ENCODE measurements at regions not wholly inside any gene's neighbourhood (a gene's known extent, or its start where the extent isn't known, plus 50 kb on each side); places are given as distances from the start of the nearest gene placed in this dataset.
"Not testable (repeated sequence)": the region's sequence is repeated elsewhere in the genome, so short reads cannot be mapped to it uniquely, and the experiment has no call there.

DNA sequence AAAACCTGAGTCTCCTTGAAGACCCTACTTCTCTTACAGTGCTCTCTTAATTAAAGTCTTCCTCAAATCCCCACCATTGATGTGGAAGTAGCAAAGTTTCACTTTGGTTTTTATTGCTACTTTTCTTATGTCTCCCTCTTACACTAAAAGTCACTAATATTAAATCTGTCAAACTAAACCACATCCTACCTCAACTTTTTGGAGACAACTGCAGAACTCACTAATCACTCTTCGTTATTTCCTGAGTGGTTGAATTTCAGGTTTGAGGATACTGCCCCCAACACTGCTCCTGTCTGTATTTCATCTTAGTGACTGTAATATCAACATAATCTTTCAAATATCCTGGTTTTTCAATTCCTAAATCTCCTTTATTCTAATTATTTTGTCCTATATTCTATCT, 213.0 kb upstream of the PDE3A start:
- Mint-ChIP-seq H3K4me1 (no peaks in the 10 kb centered on the region), H3K27me3 (no peaks in the 10 kb centered on the region), H3K36me3 (ENCODE audit: low read depth) (no peaks in the 10 kb centered on the region), H3K4me3 (no peak overlapping the region), H3K27ac (no peak overlapping the region), H3K9me3 (no peaks in the 10 kb centered on the region)
- intact Hi-C loops (cut with micrococcal nuclease), result no loop called here
- DNase-seq, result no peak

DNA sequence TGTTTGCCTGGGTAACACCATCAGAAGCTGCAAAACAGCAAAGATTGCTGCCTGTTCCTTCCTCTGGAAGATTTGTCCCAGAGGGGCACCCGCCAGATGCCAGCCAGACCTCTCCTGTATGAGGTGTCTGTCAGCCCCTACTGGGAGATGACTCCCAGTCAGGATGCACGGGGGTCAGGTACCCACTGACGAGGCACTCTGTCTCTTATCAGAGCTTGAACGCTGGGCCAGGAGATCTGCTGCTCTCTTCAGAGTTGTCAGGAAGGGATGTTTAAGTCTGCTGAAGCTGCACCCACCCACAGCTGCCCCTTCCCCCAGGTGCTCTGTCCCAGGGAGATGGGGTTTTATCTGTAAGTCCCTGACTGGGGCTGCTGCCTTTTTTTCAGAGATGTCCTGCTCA, 207.4 kb upstream of the PDE3A start:
- H3K4me1 Mint-ChIP-seq; H3K27ac Mint-ChIP-seq; H3K4me3 Mint-ChIP-seq; H3K36me3 Mint-ChIP-seq (ENCODE audit: low read depth); H3K27me3 Mint-ChIP-seq; DNase-seq; H3K9me3 Mint-ChIP-seq; intact Hi-C loops (cut with micrococcal nuclease): not testable (repeated sequence)

DNA sequence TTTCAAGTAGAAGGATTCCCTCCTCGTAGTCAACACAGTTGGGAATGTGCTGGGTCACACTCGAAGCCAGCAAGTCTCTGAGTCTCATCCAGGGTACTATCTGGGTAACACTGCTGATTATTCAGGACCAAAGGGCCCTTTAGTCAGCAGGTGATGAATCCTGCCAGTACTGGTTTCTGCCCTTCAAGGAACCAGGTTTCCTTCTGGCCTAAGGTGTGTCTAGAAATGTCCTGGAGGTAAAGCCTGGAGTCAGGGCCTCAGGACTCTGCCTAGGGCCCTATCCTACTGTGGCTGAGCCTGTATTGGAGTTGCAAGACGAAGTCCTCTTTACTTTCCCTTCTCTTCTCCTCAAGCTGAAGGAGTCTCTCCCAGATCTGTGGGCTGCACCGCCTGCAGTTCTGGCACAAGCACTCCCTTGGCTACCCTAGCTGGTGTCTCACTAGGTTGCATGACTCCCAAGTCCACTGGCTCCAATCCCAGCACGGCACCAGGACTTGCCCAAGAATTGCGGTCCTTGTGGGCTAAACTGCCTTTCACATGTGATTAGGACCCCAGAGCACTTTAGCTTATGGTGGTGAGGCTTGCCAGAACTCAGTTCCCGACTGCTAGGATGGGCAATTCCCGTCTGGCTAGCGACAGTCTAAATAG, 193.7 kb upstream of the PDE3A start:
- no peaks in the 10 kb centered on the region for H3K27me3 Mint-ChIP-seq
- intact Hi-C loops (cut with micrococcal nuclease), result no loop called here
- H3K9me3 Mint-ChIP-seq, result peaks cover 3% of the 10 kb centered on the region
- no peaks in the 10 kb centered on the region for H3K36me3 Mint-ChIP-seq (ENCODE audit: low read depth)
- H3K27ac Mint-ChIP-seq, result no peak overlapping the region
- no peak overlapping the region for H3K4me3 Mint-ChIP-seq
- no peak for DNase-seq
- no peaks in the 10 kb centered on the region for H3K4me1 Mint-ChIP-seq

DNA sequence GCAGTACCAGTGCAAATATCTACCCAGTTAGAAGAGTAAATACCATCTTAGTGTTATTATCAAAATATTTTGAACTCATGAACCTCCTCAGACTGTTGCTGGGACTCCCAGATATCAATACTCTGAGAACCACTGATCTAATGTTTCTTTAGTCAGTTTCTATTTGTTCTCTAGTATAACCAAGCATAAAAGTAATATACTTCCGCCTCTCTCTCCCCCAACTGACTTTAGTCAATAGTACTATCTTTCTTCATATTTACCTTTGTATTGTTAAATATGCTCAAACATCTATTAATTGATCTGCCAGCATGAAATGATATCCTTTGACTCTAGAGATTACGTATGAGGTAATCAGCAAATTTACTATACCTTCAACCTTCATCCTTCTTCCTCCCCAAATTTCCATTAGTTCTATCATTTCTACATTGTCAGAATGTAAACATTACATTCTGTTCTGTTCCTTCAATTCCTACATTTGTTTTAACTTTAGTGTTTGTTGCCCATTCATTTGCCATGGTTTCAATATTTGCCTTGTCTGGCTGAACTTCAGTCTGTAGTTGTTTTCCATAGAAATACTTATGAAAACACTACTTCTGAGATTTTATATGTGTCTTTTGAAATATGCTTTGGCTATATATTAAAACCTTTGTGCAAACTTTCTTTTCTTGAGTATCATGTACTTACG, 192.5 kb upstream of the PDE3A start:
- Mint-ChIP-seq H3K9me3 (peaks cover 3% of the 10 kb centered on the region), H3K27me3 (no peaks in the 10 kb centered on the region), H3K27ac (no peak overlapping the region), H3K4me3 (no peak overlapping the region), H3K4me1 (no peaks in the 10 kb centered on the region), H3K36me3 (ENCODE audit: low read depth) (no peaks in the 10 kb centered on the region)
- intact Hi-C loops (cut with micrococcal nuclease), result no loop called here
- no peak for DNase-seq

DNA sequence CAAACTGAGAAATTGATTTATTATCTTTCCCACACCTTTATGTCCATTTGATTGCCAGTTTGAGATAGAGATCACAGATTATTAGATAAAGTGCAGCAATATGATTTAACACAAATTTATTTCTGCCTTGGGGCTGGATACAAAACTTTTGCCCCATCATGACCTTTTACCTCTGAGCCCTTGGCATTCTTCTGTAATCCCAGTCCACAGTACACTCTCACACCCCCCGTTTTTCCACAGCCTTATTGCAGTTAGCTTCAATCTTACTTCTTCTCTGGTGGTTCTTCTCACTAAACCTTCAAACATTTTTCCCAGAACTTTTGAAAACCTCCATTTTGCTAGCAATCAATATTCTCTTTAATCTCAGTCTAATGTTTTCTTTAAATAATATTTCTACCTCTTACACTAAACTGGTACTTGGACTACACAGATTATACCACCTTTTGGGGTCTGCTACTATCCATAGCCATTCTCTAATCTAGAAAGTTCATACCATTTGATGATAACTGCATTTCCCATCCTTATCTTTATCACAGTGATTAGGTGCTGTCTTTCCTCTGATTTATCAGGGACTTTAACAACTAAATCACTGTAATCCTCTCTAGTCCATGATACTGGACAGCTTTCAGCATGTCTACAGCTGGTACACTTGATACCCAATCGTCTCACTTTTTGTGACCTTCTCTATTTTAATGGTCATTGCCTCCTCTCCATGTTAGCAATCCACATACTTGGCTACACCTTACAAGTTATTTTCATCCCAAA, 186.7 kb upstream of the PDE3A start:
- Mint-ChIP-seq H3K9me3 (no peaks in the 10 kb centered on the region), H3K36me3 (ENCODE audit: low read depth) (no peaks in the 10 kb centered on the region), H3K27me3 (no peaks in the 10 kb centered on the region), H3K4me1 (no peaks in the 10 kb centered on the region), H3K4me3 (no peak overlapping the region), H3K27ac (no peak overlapping the region)
- intact Hi-C loops (cut with micrococcal nuclease), result no loop called here
- DNase-seq, result no peak

DNA sequence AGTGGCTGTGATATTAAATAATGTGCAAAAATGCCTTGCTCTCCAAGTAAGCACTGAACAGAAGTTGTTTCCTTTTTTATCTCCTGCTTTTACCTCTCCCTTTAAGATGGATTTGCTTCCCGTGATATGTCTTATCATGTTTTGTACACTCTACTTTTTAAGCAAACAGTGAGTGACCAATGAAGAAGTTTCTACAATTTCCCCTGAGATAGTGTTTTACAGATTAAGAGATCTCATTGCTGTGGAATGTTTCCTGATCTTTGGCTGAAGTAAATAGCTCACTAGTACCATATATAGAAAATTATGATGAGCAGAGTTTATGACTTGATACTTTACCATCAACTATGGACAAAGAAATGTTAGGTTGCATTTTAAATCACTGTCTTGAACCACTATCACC, 184.8 kb upstream of the PDE3A start:
- H3K4me3 Mint-ChIP-seq, result no peak overlapping the region
- H3K27ac Mint-ChIP-seq, result no peak overlapping the region
- no peaks in the 10 kb centered on the region for H3K9me3 Mint-ChIP-seq
- DNase-seq, result no peak
- no peaks in the 10 kb centered on the region for H3K36me3 Mint-ChIP-seq (ENCODE audit: low read depth)
- intact Hi-C loops (cut with micrococcal nuclease), result no loop called here
- H3K4me1 Mint-ChIP-seq, result no peaks in the 10 kb centered on the region
- H3K27me3 Mint-ChIP-seq, result no peaks in the 10 kb centered on the region

DNA sequence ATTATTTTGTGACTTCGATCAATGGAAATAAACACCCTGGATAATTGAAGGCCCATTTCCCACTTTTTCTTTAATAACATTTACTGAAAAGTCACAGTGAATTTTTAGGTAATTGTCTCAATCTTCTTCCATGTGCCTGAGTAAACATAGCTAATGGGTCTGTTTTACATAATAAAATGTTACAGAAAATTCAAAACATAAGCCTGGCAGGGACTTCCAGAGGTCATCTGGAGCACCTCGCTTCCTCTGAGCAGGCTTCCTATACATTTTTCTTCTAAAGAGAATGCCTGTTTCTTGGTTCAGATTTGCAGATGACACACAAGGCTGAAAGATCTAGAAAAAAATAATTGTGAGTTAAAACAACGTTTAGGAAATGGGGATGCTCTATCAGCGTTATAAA, 183.8 kb upstream of the PDE3A start:
- intact Hi-C loops (cut with micrococcal nuclease), result no loop called here
- Mint-ChIP-seq H3K27ac (no peak overlapping the region), H3K27me3 (no peaks in the 10 kb centered on the region), H3K4me3 (no peak overlapping the region), H3K36me3 (ENCODE audit: low read depth) (no peaks in the 10 kb centered on the region), H3K4me1 (no peaks in the 10 kb centered on the region), H3K9me3 (no peaks in the 10 kb centered on the region)
- DNase-seq, result no peak

DNA sequence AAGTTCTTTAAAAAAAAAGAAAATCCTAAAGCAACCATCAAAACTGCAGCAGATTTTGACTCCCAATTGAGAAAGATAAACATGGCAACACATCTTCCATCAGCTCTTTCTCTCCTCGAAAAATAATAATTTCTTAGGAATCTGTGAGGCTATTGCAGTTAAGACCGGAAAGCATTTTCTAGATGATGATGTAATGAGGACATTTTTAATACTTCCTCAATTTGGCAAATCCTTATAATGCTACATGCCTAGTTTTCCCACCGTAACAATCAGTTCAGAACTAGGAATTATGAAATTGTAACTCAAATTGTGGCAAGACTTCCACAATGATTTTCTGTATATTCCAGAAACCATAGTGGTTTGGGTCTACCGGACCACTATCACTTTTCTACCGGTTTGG, 180.9 kb upstream of the PDE3A start:
- intact Hi-C loops (cut with micrococcal nuclease), result no loop called here

DNA sequence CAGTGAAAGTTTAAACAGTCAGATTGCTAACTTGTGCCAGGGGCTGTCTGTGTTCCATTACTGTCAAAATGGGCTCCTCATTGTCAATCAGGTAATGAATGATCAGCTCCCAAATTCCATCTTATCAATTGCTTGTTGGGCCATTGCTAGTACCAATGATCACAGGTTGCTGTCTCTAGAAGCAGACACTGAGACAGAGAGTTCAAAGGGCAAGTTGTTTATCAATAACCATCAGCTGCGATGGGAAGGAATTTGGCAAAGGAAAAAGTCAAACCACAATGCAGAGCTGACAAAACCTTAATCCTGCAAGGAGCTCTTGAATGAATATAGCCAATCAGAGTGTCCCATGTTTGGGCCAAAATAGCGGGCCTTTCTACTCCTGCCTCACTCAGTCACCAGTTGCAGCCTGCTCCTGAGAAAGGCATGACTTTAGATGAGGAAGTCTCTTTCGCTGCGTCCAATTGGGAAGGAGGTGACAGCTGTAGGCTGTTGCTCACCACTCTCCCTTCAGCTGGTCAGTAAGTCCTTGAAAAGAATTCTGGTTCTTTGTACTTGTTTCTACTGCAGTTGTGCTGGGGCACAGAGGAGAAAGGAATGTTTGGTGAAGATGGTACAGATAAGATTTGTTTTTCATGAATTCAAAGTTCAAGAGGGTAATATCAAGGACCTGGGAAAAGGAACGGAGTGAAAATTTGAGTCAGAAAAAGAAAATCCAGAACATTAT, 179.2 kb upstream of the PDE3A start:
- H3K27me3 Mint-ChIP-seq, result no peaks in the 10 kb centered on the region
- DNase-seq, result no peak
- no peaks in the 10 kb centered on the region for H3K36me3 Mint-ChIP-seq (ENCODE audit: low read depth)
- no peaks in the 10 kb centered on the region for H3K9me3 Mint-ChIP-seq
- H3K4me3 Mint-ChIP-seq, result no peak overlapping the region
- intact Hi-C loops (cut with micrococcal nuclease), result no loop called here
- H3K27ac Mint-ChIP-seq, result no peak overlapping the region
- no peaks in the 10 kb centered on the region for H3K4me1 Mint-ChIP-seq

More for the DNA sequence above, 180.9 kb upstream of the PDE3A start:
- H3K9me3 Mint-ChIP-seq, result no peaks in the 10 kb centered on the region
- DNase-seq, result no peak
- H3K4me1 Mint-ChIP-seq, result no peaks in the 10 kb centered on the region
- H3K27ac Mint-ChIP-seq, result no peak overlapping the region
- no peaks in the 10 kb centered on the region for H3K36me3 Mint-ChIP-seq (ENCODE audit: low read depth)
- H3K4me3 Mint-ChIP-seq, result no peak overlapping the region
- no peaks in the 10 kb centered on the region for H3K27me3 Mint-ChIP-seq

DNA sequence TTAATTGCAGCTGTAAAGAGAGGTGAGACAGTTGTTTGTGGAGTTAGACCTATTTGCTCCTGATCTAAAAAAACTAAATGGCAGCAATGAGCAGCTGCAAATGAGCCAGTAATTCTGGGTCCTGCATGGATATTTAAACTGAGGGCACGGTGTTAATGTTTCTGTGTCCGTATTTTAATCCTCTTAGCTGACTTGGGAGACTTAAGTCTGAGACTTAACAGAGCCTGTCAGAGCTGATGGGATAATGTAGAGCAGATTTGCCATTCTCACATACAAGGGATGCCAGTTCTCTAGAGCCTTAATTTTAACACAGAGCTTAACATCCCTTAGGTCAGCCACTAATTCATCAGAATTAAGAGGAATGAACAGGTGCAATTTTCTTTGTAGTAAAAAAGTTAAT, 178.6 kb upstream of the PDE3A start:
- Mint-ChIP-seq H3K9me3 (no peaks in the 10 kb centered on the region), H3K36me3 (ENCODE audit: low read depth) (no peaks in the 10 kb centered on the region), H3K4me1 (no peaks in the 10 kb centered on the region), H3K27me3 (no peaks in the 10 kb centered on the region), H3K4me3 (no peak overlapping the region), H3K27ac (no peak overlapping the region)
- DNase-seq, result no peak
- intact Hi-C loops (cut with micrococcal nuclease), result no loop called here

DNA sequence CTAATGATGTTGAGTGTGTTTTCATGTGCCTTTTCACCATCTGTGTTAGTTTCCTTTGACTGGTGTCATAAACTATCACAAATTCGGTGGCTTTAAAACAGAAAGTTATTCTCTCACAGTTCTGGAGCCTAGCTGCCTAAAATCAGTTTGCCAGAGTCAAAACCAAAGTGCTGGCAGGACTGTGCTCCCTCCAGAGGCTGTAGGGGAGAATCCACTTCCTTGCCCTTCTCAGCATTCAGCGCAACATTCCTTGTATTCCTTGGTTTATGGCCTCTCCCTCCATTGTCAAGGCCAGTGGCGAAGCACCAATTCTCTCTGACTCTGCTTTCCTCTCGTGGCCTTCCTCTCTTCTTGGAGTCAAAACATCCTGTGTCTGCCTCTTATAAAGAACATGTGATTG, 174.2 kb upstream of the PDE3A start:
- Mint-ChIP-seq H3K36me3 (ENCODE audit: low read depth) (no peaks in the 10 kb centered on the region), H3K27me3 (no peaks in the 10 kb centered on the region), H3K27ac (no peak overlapping the region), H3K4me1 (no peaks in the 10 kb centered on the region), H3K4me3 (no peak overlapping the region), H3K9me3 (peaks cover 4% of the 10 kb centered on the region)
- DNase-seq, result no peak
- intact Hi-C loops (cut with micrococcal nuclease), result no loop called here

DNA sequence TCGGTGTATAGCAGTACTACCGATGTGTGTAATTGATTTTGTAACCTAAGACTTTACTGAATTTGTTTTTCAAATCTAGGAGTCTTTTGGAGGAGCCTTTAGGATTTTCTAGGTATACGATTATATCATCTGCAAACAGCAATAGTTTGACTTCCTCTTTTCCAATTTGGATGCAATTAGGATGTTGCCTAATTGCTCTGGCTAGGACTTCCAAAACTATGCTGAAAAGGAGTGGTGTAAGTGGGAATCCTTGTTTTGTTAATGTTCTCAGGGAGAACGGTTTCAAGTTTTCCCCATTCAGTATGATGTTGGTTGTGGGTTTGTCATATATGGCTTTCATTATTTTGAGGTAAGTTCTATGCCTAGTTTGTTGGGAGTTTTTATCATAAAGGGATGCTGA, 171.6 kb upstream of the PDE3A start:
- no peaks in the 10 kb centered on the region for H3K27me3 Mint-ChIP-seq
- H3K4me3 Mint-ChIP-seq, result no peak overlapping the region
- DNase-seq, result no peak
- no peaks in the 10 kb centered on the region for H3K36me3 Mint-ChIP-seq (ENCODE audit: low read depth)
- H3K9me3 Mint-ChIP-seq, result peaks cover 4% of the 10 kb centered on the region
- intact Hi-C loops (cut with micrococcal nuclease), result no loop called here
- H3K27ac Mint-ChIP-seq, result no peak overlapping the region
- H3K4me1 Mint-ChIP-seq, result no peaks in the 10 kb centered on the region

DNA sequence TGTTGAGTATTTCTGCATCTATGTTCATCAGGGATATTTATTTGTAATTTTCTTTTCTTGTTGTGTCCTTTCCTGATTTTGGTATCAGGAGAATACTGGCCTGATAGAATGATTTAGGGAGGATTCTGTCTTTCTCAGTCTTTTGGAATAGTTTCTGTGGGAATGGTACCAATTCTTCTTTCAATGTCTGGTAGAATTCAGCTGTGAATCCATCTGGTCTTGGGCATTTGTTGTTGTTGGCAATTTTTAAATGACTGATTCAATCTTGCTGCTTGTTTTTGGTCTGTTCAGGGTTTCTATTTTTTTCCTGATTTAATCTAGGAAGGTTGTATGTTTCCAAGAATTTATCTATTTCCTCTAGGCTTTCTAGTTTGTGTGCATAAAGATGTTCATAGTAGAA, 170.9 kb upstream of the PDE3A start:
- no peaks in the 10 kb centered on the region for H3K27me3 Mint-ChIP-seq
- intact Hi-C loops (cut with micrococcal nuclease), result no loop called here
- no peaks in the 10 kb centered on the region for H3K36me3 Mint-ChIP-seq (ENCODE audit: low read depth)
- H3K9me3 Mint-ChIP-seq, result peaks cover 4% of the 10 kb centered on the region
- no peaks in the 10 kb centered on the region for H3K4me1 Mint-ChIP-seq
- no peak overlapping the region for H3K27ac Mint-ChIP-seq
- no peak overlapping the region for H3K4me3 Mint-ChIP-seq
- DNase-seq, result no peak

DNA sequence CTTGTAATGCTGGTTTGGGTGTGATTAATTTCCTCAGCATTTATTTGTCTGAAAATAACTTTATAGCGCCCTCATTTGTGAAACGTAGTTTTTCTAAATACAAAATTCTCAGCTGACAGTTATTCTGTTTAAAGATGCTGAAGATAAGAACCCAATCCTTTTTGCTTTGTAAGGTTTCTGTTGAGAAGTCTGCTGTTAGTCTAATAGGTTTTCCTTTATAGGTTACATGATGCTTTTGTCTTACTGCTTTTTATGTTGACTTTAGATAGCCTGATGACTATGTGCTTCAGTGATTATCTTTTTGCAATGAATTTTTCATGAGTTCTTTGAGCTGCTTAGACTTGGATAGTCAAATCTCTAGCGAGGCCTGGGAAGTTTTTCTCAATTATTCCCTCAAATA, 168.6 kb upstream of the PDE3A start:
- intact Hi-C loops (cut with micrococcal nuclease), result no loop called here
- Mint-ChIP-seq H3K27me3 (no peaks in the 10 kb centered on the region), H3K9me3 (peaks cover 4% of the 10 kb centered on the region), H3K4me3 (no peak overlapping the region), H3K4me1 (no peaks in the 10 kb centered on the region), H3K36me3 (ENCODE audit: low read depth) (no peaks in the 10 kb centered on the region), H3K27ac (no peak overlapping the region)
- no peak for DNase-seq
